A549 (cell line): ENCODE measurements at regions not wholly inside any gene's neighbourhood (a gene's known extent, or its start where the extent isn't known, plus 50 kb on each side); places are given as distances from the start of the nearest gene placed in this dataset.

Experiments
- ATAC-seq, 2 experiments: fragments of 200-7000 bp in 1 of 2; fragments of >200 bp in 1 of 2; cut with Nextera tagmentation in 1 of 2; cut with Tn5 transposase in 1 of 2; 3 replicates each; pipeline versions ENCODE4 v1.8.0 to v1.9.1; 2018 to 2020; ENCODE audit warnings: mild to moderate bottlenecking in 1 of 2, moderate library complexity in 1 of 2
- CTCF ChIA-PET: fragments of 300-600 bp; sonication (Branson Sonifier 250); formaldehyde crosslinking; extraction: SDS; loops from one replicate; lab custom pipeline; 2021; ENCODE audit warnings: antibody characterized with exemption, inconsistent platforms; lab: Yijun Ruan, JAX
- POLR2A ChIA-PET: fragments of 350-600 bp; formaldehyde crosslinking; extraction: SDS; loops from one replicate; lab custom pipeline; 2021; ENCODE audit warnings: antibody characterized with exemption, inconsistent platforms; lab: Yijun Ruan, JAX
- DNase-seq, 2 experiments: peaks; one replicate each; pipeline versions ENCODE4 v3.0.0 to v3.0.0-alpha.2; 2011 to 2016; ENCODE audit warnings: low read depth in 1 of 2, low spot score in 1 of 2
- FAIRE-seq: peaks from 2 replicates; lab custom pipeline; 2011; peaks lifted over from hg19 to GRCh38; lab: Jason Lieb, UNC
- H3K27ac ChIP-seq, 2 experiments: fragments of >200 bp; sonication (Bioruptor Twin); formaldehyde crosslinking; 3 replicates each; pipeline ENCODE4 v1.5.1; 2016 to 2017
- H3K4me1 ChIP-seq: fragments of >200 bp; sonication (Bioruptor Twin); formaldehyde crosslinking; 3 replicates; pipeline ENCODE4 v1.6.1; 2016
- H3K4me2 ChIP-seq: fragments of >200 bp; sonication (Bioruptor Twin); formaldehyde crosslinking; 3 replicates; pipeline ENCODE4 v1.6.1; 2016
- H3K4me3 ChIP-seq: fragments of >200 bp; sonication (Bioruptor Twin); formaldehyde crosslinking; 3 replicates; pipeline ENCODE4 v1.5.1; 2016
- H3K9me3 ChIP-seq: fragments of >200 bp; sonication (Bioruptor Twin); formaldehyde crosslinking; 3 replicates; pipeline ENCODE4 v1.6.1; 2016
- BCL3 ChIP-seq: fragments of >200 bp; sonication (Bioruptor Twin); formaldehyde crosslinking; IDR thresholded peaks from 3 replicates; pipeline ENCODE4 v1.6.1; 2016
- BHLHE40 ChIP-seq: IDR thresholded peaks from 2 replicates; pipeline ENCODE4 v1.6.1; 2012; ENCODE audit warnings: low read depth, low read length, inconsistent platforms
- CEBPB ChIP-seq, 2 experiments: fragments of >200 bp in 1 of 2; sonication (Bioruptor Twin) in 1 of 2; formaldehyde crosslinking in 1 of 2; IDR thresholded peaks; 2 replicates each; pipeline ENCODE4 v1.6.1; 2012 to 2016
- CHD2 ChIP-seq: fragments of 150-350 bp; IDR thresholded peaks from 2 replicates; pipeline ENCODE4 v1.6.1; 2014; ENCODE audit warnings: low read length; ENCODE audit not compliant: partially characterized antibody
- ELK1 ChIP-seq: fragments of 150-350 bp; IDR thresholded peaks from 2 replicates; pipeline ENCODE4 v1.6.1; 2014; ENCODE audit warnings: low read depth, mild to moderate bottlenecking, low read length
- HDAC2 ChIP-seq: fragments of 200-600 bp; sonication (generic); IDR thresholded peaks from 2 replicates; pipeline ENCODE4 v1.6.1; 2016
- HES2 ChIP-seq: fragments of >200 bp; sonication (Bioruptor Twin); formaldehyde crosslinking; IDR thresholded peaks from 2 replicates; pipeline ENCODE4 v1.6.1; 2016
- HEYL ChIP-seq: fragments of 250-450 bp; sonication (Bioruptor Pico); IDR thresholded peaks from 2 replicates; pipeline ENCODE4 v1.8.0; 2021; ENCODE audit warnings: mild to moderate bottlenecking, moderate library complexity
- HMGXB4 ChIP-seq: fragments of 250-450 bp; sonication (Bioruptor Pico); IDR thresholded peaks from 2 replicates; pipeline ENCODE4 v1.5.0; 2021; ENCODE audit warnings: mild to moderate bottlenecking, moderate library complexity, borderline replicate concordance
- HOXA7 ChIP-seq: fragments of 250-450 bp; sonication (Bioruptor Pico); IDR thresholded peaks from 2 replicates; pipeline ENCODE4 v1.5.0; 2020; ENCODE audit warnings: mild to moderate bottlenecking, moderate library complexity
- HOXB5 ChIP-seq: fragments of 250-450 bp; sonication (Bioruptor Pico); IDR thresholded peaks from 2 replicates; pipeline ENCODE4 v1.5.0; 2020; ENCODE audit warnings: mild to moderate bottlenecking, moderate library complexity
- JUNB ChIP-seq: fragments of >200 bp; sonication (Bioruptor Twin); formaldehyde crosslinking; IDR thresholded peaks from 2 replicates; pipeline ENCODE4 v1.6.1; 2016
- KDM5A ChIP-seq: fragments of 200-600 bp; sonication (generic); IDR thresholded peaks from 2 replicates; pipeline ENCODE4 v1.6.1; 2016; ENCODE audit warnings: antibody characterized with exemption, mild to moderate bottlenecking
- MAFK ChIP-seq: fragments of 450-650 bp; IDR thresholded peaks from 2 replicates; pipeline ENCODE4 v1.6.1; 2014; ENCODE audit not compliant: partially characterized antibody
- MAZ ChIP-seq: fragments of 150-350 bp; IDR thresholded peaks from 2 replicates; pipeline ENCODE4 v1.6.1; 2014; ENCODE audit warnings: antibody characterized with exemption, low read depth, low read length, borderline replicate concordance
- NPAS2 ChIP-seq: fragments of 250-450 bp; sonication (Bioruptor Pico); IDR thresholded peaks from 2 replicates; pipeline ENCODE4 v1.8.0; 2022; ENCODE audit warnings: mild to moderate bottlenecking, moderate library complexity, borderline replicate concordance
- NR3C1 ChIP-seq: fragments of >200 bp; sonication (Bioruptor Twin); formaldehyde crosslinking; IDR thresholded peaks from 3 replicates; pipeline ENCODE4 v1.6.1; 2017
- PBX3 ChIP-seq: IDR thresholded peaks from 2 replicates; pipeline ENCODE4 v1.6.1; 2012
- POLR2A ChIP-seq: IDR thresholded peaks from 2 replicates; pipeline ENCODE4 v1.6.1; 2012; ENCODE audit warnings: mild to moderate bottlenecking, low read length
- POLR2AphosphoS2 ChIP-seq: conservative IDR thresholded peaks from 2 replicates; pipeline ENCODE4 v1.6.1; 2012; ENCODE audit warnings: low read length, improper control_type of control experiment, inconsistent platforms
- RARB ChIP-seq: fragments of 250-450 bp; sonication (Bioruptor Pico); IDR thresholded peaks from 2 replicates; pipeline ENCODE4 v1.8.0; 2021; ENCODE audit warnings: mild to moderate bottlenecking, moderate library complexity
- RCOR1 ChIP-seq: fragments of 150-350 bp; IDR thresholded peaks from 2 replicates; pipeline ENCODE4 v1.6.1; 2014; ENCODE audit warnings: antibody characterized with exemption, low read length, low read depth
- RFX5 ChIP-seq: fragments of 450-650 bp; IDR thresholded peaks from 2 replicates; pipeline ENCODE4 v1.7.1; 2014; ENCODE audit warnings: antibody characterized with exemption, mild to moderate bottlenecking, moderate library complexity
- RNF2 ChIP-seq: fragments of 200-600 bp; sonication (generic); IDR thresholded peaks from 2 replicates; pipeline ENCODE4 v1.6.1; 2016; ENCODE audit warnings: low read depth, mild to moderate bottlenecking, antibody characterized with exemption, moderate library complexity, borderline replicate concordance
- ZC3H11A ChIP-seq: fragments of 450-650 bp; IDR thresholded peaks from 2 replicates; pipeline ENCODE4 v1.6.1; 2014; ENCODE audit warnings: antibody characterized with exemption, mild to moderate bottlenecking
- ZFP36 ChIP-seq: fragments of 450-650 bp; IDR thresholded peaks from 2 replicates; pipeline ENCODE4 v1.6.1; 2014; ENCODE audit warnings: borderline replicate concordance; ENCODE audit not compliant: partially characterized antibody
- ZSCAN20 ChIP-seq: fragments of 250-450 bp; sonication (Bioruptor Pico); IDR thresholded peaks from 2 replicates; pipeline ENCODE4 v1.8.0; 2022; ENCODE audit warnings: mild to moderate bottlenecking, moderate library complexity
- WGBS: methylation state at CpG from one replicate; pipeline ENCODE4 v1.1.6; 2017; ENCODE audit errors: missing lambda C conversion rate; 5-methylcytosine and 5-hydroxymethylcytosine counted together

- CTCF ChIA-PET, result interaction anchor here (1.1 to 6.8 kb wide), 3 partner anchors 8 to 339 kb away, joined by 3 to 40 read pairs (median 3); no protein-coding TSS in a partner anchor
Observed at GRCh38 chr6:110044622-110045021, 66.5 kb downstream of the GPR6 start.

GRCh38 chr6:110048221-110048875 is 70.2 kb downstream of the GPR6 start:
- Histone ChIP-seq H3K9me3 (peaks cover 10% of the 10 kb centered on the region; the same call in 2 of the 3 replicates), H3K4me2 (no peak overlapping the region), H3K4me3 (no peak overlapping the region), H3K4me1 (no peaks in the 10 kb centered on the region), H3K27ac (no peak overlapping the region)
- CTCF ChIA-PET, result interaction anchor here (0.9 to 2.4 kb wide), 4 partner anchors 9 to 521 kb away, joined by 3 to 29 read pairs (median 8); no protein-coding TSS in a partner anchor
- FAIRE-seq (no peak), DNase-seq (no peak), ATAC-seq (no peak; a peak in 1 of 6 replicates)
- POLR2A ChIA-PET, result no interaction called here
- 20% methylated on average over 4 of the region's 4 CpGs for WGBS
- TF ChIP-seq RCOR1 (no peak), HDAC2 (no peak), CEBPB (IDR thresholded peaks at IDR 0.05) (no peak), BHLHE40 (no peak), RNF2 (no peak), HEYL (CRISPR knock-in tag) (no peak), PBX3 (no peak)

More at GRCh38 chr6:110044622-110045021, 66.5 kb downstream of the GPR6 start:
- FAIRE-seq, result no peak
- POLR2A ChIA-PET, result no interaction called here
- no peak overlapping the region for H3K4me2 ChIP-seq
- H3K9me3 ChIP-seq, result peaks cover 10% of the 10 kb centered on the region; the same call in 2 of the 3 replicates
- no peak for TF ChIP-seq JUNB
- no peak for TF ChIP-seq BCL3
- no peak for TF ChIP-seq HOXB5
- no peak for TF ChIP-seq HMGXB4 (CRISPR knock-in tag)
- no peak for TF ChIP-seq RCOR1
- TF ChIP-seq RFX5, result no peak
- no peak for TF ChIP-seq HDAC2
- TF ChIP-seq ZFP36, result no peak
- TF ChIP-seq MAFK, result no peak
- no peak for TF ChIP-seq ELK1
- TF ChIP-seq HEYL (CRISPR knock-in tag), result no peak
- no peak overlapping the region for H3K4me3 ChIP-seq
- no peak overlapping the region for H3K27ac ChIP-seq
- 84% methylated on average over 3 of the region's 3 CpGs for WGBS
- ATAC-seq, result no peak
- DNase-seq, result no peak
- no peaks in the 10 kb centered on the region for H3K4me1 ChIP-seq

- peaks cover 10% of the 10 kb centered on the region; the same call in 2 of the 3 replicates for H3K9me3 ChIP-seq
- H3K4me3 ChIP-seq, result no peak overlapping the region
- DNase-seq (no peak), ATAC-seq (no peak), FAIRE-seq (no peak)
- H3K4me1 ChIP-seq, result no peaks in the 10 kb centered on the region
- POLR2A ChIA-PET, result no interaction called here
- no peak overlapping the region for H3K27ac ChIP-seq
- H3K4me2 ChIP-seq, result no peak overlapping the region
- CTCF ChIA-PET, result interaction anchor here (2.2 to 2.4 kb wide), 2 partner anchors 10 to 345 kb away, joined by 11 to 29 read pairs; no protein-coding TSS in a partner anchor
- 37% methylated on average over 9 of the region's 11 CpGs for WGBS
- TF ChIP-seq BCL3 (no peak), ZC3H11A (no peak), NPAS2 (no peak), MAZ (no peak), KDM5A (no peak), CHD2 (no peak), ZSCAN20 (CRISPR knock-in tag) (no peak), HES2 (no peak), JUNB (no peak), POLR2AphosphoS2 (no peak), NR3C1 (no peak), RARB (CRISPR knock-in tag) (no peak), HOXA7 (CRISPR knock-in tag) (no peak), MAFK (no peak), POLR2A (no peak)
Observed at GRCh38 chr6:110049696-110050439, 71.8 kb downstream of the GPR6 start.
